H1 (cell line): ENCODE measurements at regions not wholly inside any gene's neighbourhood (a gene's known extent, or its start where the extent isn't known, plus 50 kb on each side); places are given as distances from the start of the nearest gene placed in this dataset.

Source experiments
- ASH2L ChIP-seq: fragments of 200-600, 300-600 bp; sonication (generic); IDR thresholded peaks from one replicate; pipeline ENCODE4 v1.7.1; 2017; ENCODE audit warnings: low read length
- CEBPB ChIP-seq: IDR thresholded peaks from 2 replicates; pipeline ENCODE4 v1.6.1; 2012; ENCODE audit warnings: low read depth, low read length
- EGR1 ChIP-seq: IDR thresholded peaks from 2 replicates; pipeline ENCODE4 v1.6.1; 2011; ENCODE audit warnings: low read depth, low read length, borderline replicate concordance
- FOSL1 ChIP-seq: IDR thresholded peaks from 2 replicates; pipeline ENCODE4 v1.6.1; 2011; ENCODE audit warnings: mild to moderate bottlenecking, low read depth, low read length, moderate library complexity; ENCODE audit not compliant: insufficient read depth
- KDM1A ChIP-seq: fragments of 200-600, 300-600 bp; sonication (generic); IDR thresholded peaks from 2 replicates; pipeline ENCODE4 v1.7.1; 2016; ENCODE audit warnings: mild to moderate bottlenecking, low read length, borderline replicate concordance
- POLR2A ChIP-seq, 2 experiments: IDR thresholded peaks; 1 replicate in 1 of 2; 2 replicates in 1 of 2; pipeline ENCODE4 v1.6.1; 2011; ENCODE audit warnings: low read depth in 2 of 2, low read length in 2 of 2, mild to moderate bottlenecking in 2 of 2; ENCODE audit errors: control extremely low read depth in 1 of 2
- POLR2AphosphoS5 ChIP-seq: IDR thresholded peaks from 2 replicates; pipeline ENCODE4 v1.6.1; 2011; ENCODE audit warnings: low read depth, low read length
- RNF2 ChIP-seq: fragments of 200-900, 300-1000 bp; sonication (generic); IDR thresholded peaks from 2 replicates; pipeline ENCODE4 v1.7.1; 2016; ENCODE audit warnings: borderline replicate concordance, low read depth, mild to moderate bottlenecking, antibody characterized with exemption, low read length; ENCODE audit not compliant: poor library complexity, severe bottlenecking; ENCODE audit errors: missing control alignments
- SIN3A ChIP-seq, 2 experiments: IDR thresholded peaks in 1 of 2; conservative IDR thresholded peaks in 1 of 2; 2 replicates each; pipeline ENCODE4 v1.6.1; 2011 to 2012; ENCODE audit warnings: low read length in 2 of 2, improper control_type of control experiment in 1 of 2, low read depth in 1 of 2, mild to moderate bottlenecking in 1 of 2
- SP1 ChIP-seq: IDR thresholded peaks from 2 replicates; pipeline ENCODE4 v1.6.1; 2011; ENCODE audit warnings: low read depth, low read length
- TBP ChIP-seq: IDR thresholded peaks from 2 replicates; pipeline ENCODE4 v1.6.1; 2011; ENCODE audit warnings: low read depth, low read length, improper control_type of control experiment
- TF ChIP-seq, protein P1 (sequence below), 3 experiments: IDR thresholded peaks; 1 replicate in 2 of 3; 2 replicates in 1 of 3; pipeline versions ENCODE4 v1.5.1 to v1.6.1; 2011; ENCODE audit warnings: low read length in 3 of 3, mild to moderate bottlenecking in 3 of 3, inconsistent platforms in 2 of 3, low read depth in 1 of 3, moderate library complexity in 1 of 3; ENCODE audit not compliant: insufficient read depth in 1 of 3; ENCODE audit errors: control extremely low read depth in 1 of 3
- TF ChIP-seq, protein P2 (sequence below): IDR thresholded peaks from 2 replicates; pipeline ENCODE4 v1.6.1; 2012; ENCODE audit warnings: low read length, inconsistent platforms
- TF ChIP-seq, protein P3 (sequence below): IDR thresholded peaks from 2 replicates; pipeline ENCODE4 v1.6.1; 2011; ENCODE audit warnings: low read depth, mild to moderate bottlenecking, low read length; ENCODE audit not compliant: insufficient read depth

DNA sequence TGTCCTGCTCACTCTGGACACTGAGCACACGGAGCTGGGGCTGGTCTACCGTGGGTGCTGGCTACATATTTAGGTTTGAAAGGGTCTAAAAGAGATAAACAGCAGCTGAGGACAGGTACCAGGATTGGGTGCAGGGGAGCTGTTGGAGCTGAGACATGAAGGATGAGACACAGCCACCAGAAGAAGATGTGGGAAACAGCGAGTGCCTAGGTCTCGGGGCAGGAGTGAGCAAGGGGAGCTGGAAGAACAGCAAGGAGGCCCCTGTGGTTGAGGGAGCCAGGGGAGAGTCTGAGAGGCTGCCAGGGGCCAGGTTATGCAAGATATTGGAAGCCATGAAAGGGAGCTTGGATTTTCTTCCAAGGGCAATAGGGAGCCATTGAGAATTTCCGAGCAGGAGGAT, 434.0 kb upstream of the SULF2 start:
- TF ChIP-seq EGR1 = no peak
- no peak for TF ChIP-seq RNF2
- TF ChIP-seq, protein P1, sequence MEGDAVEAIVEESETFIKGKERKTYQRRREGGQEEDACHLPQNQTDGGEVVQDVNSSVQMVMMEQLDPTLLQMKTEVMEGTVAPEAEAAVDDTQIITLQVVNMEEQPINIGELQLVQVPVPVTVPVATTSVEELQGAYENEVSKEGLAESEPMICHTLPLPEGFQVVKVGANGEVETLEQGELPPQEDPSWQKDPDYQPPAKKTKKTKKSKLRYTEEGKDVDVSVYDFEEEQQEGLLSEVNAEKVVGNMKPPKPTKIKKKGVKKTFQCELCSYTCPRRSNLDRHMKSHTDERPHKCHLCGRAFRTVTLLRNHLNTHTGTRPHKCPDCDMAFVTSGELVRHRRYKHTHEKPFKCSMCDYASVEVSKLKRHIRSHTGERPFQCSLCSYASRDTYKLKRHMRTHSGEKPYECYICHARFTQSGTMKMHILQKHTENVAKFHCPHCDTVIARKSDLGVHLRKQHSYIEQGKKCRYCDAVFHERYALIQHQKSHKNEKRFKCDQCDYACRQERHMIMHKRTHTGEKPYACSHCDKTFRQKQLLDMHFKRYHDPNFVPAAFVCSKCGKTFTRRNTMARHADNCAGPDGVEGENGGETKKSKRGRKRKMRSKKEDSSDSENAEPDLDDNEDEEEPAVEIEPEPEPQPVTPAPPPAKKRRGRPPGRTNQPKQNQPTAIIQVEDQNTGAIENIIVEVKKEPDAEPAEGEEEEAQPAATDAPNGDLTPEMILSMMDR (IDR thresholded peaks at IDR 0.05; ENCODE audit: control extremely low read depth in 1 of 3, insufficient read depth in 1 of 3, low read depth in 1 of 3, low read length in 3 of 3) = no peak
- TF ChIP-seq ASH2L = no peak
- no peak for TF ChIP-seq TBP
- no peak for TF ChIP-seq SP1
- TF ChIP-seq SIN3A (conservative IDR thresholded peaks at IDR 0.05 in 1 of 2, IDR thresholded peaks at IDR 0.05 in 1 of 2; ENCODE audit: low read depth in 1 of 2, low read length in 2 of 2) = no peak
- TF ChIP-seq POLR2AphosphoS5 = no peak
- TF ChIP-seq CEBPB = no peak
- TF ChIP-seq FOSL1 = no peak
- TF ChIP-seq KDM1A = no peak
- TF ChIP-seq, protein P2, sequence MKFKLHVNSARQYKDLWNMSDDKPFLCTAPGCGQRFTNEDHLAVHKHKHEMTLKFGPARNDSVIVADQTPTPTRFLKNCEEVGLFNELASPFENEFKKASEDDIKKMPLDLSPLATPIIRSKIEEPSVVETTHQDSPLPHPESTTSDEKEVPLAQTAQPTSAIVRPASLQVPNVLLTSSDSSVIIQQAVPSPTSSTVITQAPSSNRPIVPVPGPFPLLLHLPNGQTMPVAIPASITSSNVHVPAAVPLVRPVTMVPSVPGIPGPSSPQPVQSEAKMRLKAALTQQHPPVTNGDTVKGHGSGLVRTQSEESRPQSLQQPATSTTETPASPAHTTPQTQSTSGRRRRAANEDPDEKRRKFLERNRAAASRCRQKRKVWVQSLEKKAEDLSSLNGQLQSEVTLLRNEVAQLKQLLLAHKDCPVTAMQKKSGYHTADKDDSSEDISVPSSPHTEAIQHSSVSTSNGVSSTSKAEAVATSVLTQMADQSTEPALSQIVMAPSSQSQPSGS = no peak
- no peak for TF ChIP-seq POLR2A (IDR thresholded peaks at IDR 0.05; ENCODE audit: control extremely low read depth in 1 of 2, low read depth in 2 of 2, low read length in 2 of 2)
- TF ChIP-seq, protein P3, sequence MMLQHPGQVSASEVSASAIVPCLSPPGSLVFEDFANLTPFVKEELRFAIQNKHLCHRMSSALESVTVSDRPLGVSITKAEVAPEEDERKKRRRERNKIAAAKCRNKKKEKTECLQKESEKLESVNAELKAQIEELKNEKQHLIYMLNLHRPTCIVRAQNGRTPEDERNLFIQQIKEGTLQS = no peak
